ENCODE measurements at regions not wholly inside any gene's neighbourhood (a gene's known extent, or its start where the extent isn't known, plus 50 kb on each side); places are given as distances from the start of the nearest gene placed in this dataset.
"Not testable (repeated sequence)": the region's sequence is repeated elsewhere in the genome, so short reads cannot be mapped to it uniquely, and the experiment has no call there.

DNA sequence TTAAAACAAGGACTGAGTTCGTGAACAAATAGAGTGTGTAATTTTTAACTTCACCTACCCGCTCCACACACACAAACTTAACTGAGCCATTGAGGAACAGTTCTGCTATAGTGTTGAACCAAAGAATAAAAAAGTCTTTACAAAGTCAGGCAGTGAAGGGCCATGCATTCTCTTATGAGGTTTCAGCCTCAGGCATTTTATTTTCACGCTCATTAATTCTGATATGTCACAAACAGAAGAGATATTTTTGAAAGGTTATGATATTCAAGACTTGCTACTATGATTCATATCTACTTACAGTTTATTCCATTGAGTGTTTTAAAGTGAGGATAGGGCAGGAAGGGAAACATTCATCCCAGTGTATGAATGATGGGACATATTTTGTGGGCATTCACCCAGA, 282.2 kb downstream of the SLITRK5 start:
- Histone ChIP-seq H3K4me1 (ENCODE audit: control insufficient read depth in 1 of 2, insufficient read depth in 2 of 2, low read length in 2 of 2) (no peaks in the 10 kb centered on the region), H3K27me3 (ENCODE audit: control insufficient read depth in 1 of 2, insufficient read depth in 2 of 2, low read length in 2 of 2) (no peaks in the 10 kb centered on the region), H3K9ac (ENCODE audit: low read depth in 1 of 2, low read length in 2 of 2) (no peak overlapping the region), H3K36me3 (ENCODE audit: control insufficient read depth in 1 of 2, insufficient read depth in 2 of 2, low read length in 2 of 2) (no peaks in the 10 kb centered on the region), H3K27ac (ENCODE audit: low read depth, low read length) (no peak overlapping the region), H3K4me3 (ENCODE audit: low read depth in 1 of 2, low read length in 2 of 2) (no peak overlapping the region), H3K9me3 (ENCODE audit: control insufficient read depth in 1 of 2, low read length in 2 of 2) (peaks cover 5 to 8% of the 10 kb centered on the region in 2 donors)

DNA sequence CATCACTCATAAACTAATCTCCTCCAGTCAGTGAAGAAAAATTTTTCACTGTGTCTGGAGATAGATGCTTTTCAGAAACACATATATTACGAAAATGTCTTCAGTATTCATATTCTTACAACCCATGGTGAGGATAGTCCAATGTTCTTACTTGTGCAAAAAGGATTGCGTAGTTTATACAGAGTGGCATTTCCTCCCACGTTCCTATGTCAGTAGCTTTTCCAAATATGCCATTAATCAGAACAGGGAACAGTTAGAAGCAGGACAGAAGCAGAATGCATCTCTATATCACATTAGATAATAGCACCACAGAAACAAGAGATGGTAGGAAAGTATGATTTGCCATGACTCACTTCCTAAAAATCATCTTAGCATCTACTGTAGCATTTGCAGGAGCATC, 282.9 kb downstream of the SLITRK5 start:
- H3K9me3 ChIP-seq (ENCODE audit: control insufficient read depth in 1 of 2, low read length in 2 of 2): peaks cover 5 to 8% of the 10 kb centered on the region in 2 donors
- no peaks in the 10 kb centered on the region for H3K36me3 ChIP-seq (ENCODE audit: control insufficient read depth in 1 of 2, insufficient read depth in 2 of 2, low read length in 2 of 2)

DNA sequence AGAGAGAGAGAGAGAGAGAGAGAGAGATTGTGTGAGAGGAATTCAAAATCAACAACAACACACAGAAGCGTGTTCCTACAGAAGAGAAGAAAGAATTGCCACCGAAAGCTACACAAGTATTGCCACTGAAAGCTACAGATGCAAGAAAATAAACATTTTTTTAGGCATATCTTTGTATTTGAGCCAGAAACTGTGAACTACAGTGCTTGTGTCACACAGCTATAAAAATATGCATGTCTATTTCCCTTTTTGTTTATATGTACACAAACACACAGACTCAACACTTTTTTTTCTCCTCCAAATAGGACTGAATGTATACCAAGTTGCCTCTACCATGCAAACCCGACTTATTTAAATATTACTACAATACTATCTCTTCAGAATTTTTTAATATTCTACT, 290.4 kb downstream of the SLITRK5 start:
- H3K4me3 ChIP-seq (ENCODE audit: low read depth in 1 of 2, low read length in 2 of 2): no peak overlapping the region
- H3K9ac ChIP-seq (ENCODE audit: low read depth in 1 of 2, low read length in 2 of 2): no peak overlapping the region
- H3K4me1 ChIP-seq (ENCODE audit: control insufficient read depth in 1 of 2, insufficient read depth in 2 of 2, low read length in 2 of 2): no peaks in the 10 kb centered on the region
- no peaks in the 10 kb centered on the region for H3K36me3 ChIP-seq (ENCODE audit: control insufficient read depth in 1 of 2, insufficient read depth in 2 of 2, low read length in 2 of 2)
- no peaks in the 10 kb centered on the region for H3K27me3 ChIP-seq (ENCODE audit: control insufficient read depth in 1 of 2, insufficient read depth in 2 of 2, low read length in 2 of 2)
- H3K27ac ChIP-seq (ENCODE audit: low read depth, low read length): no peak overlapping the region
- H3K9me3 ChIP-seq (ENCODE audit: control insufficient read depth in 1 of 2, low read length in 2 of 2): peaks cover 3 to 9% of the 10 kb centered on the region in 2 donors

More for the DNA sequence above, 282.9 kb downstream of the SLITRK5 start:
- H3K27me3 ChIP-seq (ENCODE audit: control insufficient read depth in 1 of 2, insufficient read depth in 2 of 2, low read length in 2 of 2): no peaks in the 10 kb centered on the region
- H3K9ac ChIP-seq (ENCODE audit: low read depth in 1 of 2, low read length in 2 of 2): no peak overlapping the region
- no peak overlapping the region for H3K27ac ChIP-seq (ENCODE audit: low read depth, low read length)
- no peak overlapping the region for H3K4me3 ChIP-seq (ENCODE audit: low read depth in 1 of 2, low read length in 2 of 2)
- no peaks in the 10 kb centered on the region for H3K4me1 ChIP-seq (ENCODE audit: control insufficient read depth in 1 of 2, insufficient read depth in 2 of 2, low read length in 2 of 2)

DNA sequence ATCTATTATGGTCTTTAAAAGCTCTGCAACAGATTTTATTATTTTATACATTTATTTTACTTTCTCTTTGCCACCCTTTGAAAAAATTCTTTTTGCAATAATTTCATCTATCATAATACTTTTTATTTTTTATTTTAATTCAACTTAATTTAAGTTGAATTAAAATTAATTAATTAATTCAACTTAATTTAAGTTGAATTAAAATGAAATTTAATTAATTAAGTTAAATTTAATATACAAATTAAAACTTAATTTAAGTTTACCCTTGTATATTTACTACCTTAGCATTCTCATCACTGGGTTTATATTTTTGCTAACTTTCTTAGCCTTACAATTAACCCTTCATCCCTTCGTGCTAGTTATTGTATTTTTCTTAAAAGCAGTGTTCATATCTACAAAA, 301.4 kb downstream of the SLITRK5 start:
- H3K4me1 ChIP-seq (ENCODE audit: control insufficient read depth in 1 of 2, insufficient read depth in 2 of 2, low read length in 2 of 2): no peaks in the 10 kb centered on the region
- no peaks in the 10 kb centered on the region for H3K27me3 ChIP-seq (ENCODE audit: control insufficient read depth in 1 of 2, insufficient read depth in 2 of 2, low read length in 2 of 2)
- no peak overlapping the region for H3K4me3 ChIP-seq (ENCODE audit: low read depth in 1 of 2, low read length in 2 of 2)
- peaks cover 8 to 11% of the 10 kb centered on the region in 2 donors for H3K9me3 ChIP-seq (ENCODE audit: control insufficient read depth in 1 of 2, low read length in 2 of 2)
- H3K27ac ChIP-seq (ENCODE audit: low read depth, low read length): no peak overlapping the region
- no peaks in the 10 kb centered on the region for H3K36me3 ChIP-seq (ENCODE audit: control insufficient read depth in 1 of 2, insufficient read depth in 2 of 2, low read length in 2 of 2)
- no peak overlapping the region for H3K9ac ChIP-seq (ENCODE audit: low read depth in 1 of 2, low read length in 2 of 2)

DNA sequence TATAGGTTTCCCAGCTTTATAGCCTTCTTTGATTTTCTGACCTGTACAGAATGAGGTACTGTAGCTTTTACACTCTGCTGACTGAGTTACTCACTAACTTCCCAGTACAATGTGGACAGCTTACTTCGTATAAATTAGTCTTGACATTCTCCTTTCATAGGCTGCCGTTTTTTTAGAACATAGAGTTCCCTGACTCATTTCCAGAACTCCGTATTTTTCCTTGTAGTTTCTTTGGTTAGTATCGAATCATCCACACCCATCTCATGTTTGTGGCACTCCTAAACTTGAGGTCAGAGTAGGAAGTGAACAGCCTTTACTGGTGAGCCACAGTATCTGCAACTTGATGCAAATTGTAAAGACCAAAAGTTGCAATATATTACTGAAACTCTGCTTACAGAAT, 303.9 kb downstream of the SLITRK5 start:
- H3K4me3 ChIP-seq (ENCODE audit: low read depth in 1 of 2, low read length in 2 of 2): no peak overlapping the region
- no peak overlapping the region for H3K9ac ChIP-seq (ENCODE audit: low read depth in 1 of 2, low read length in 2 of 2)
- peaks cover 7 to 8% of the 10 kb centered on the region in 2 donors for H3K9me3 ChIP-seq (ENCODE audit: control insufficient read depth in 1 of 2, low read length in 2 of 2)
- no peaks in the 10 kb centered on the region for H3K36me3 ChIP-seq (ENCODE audit: control insufficient read depth in 1 of 2, insufficient read depth in 2 of 2, low read length in 2 of 2)
- H3K27ac ChIP-seq (ENCODE audit: low read depth, low read length): no peak overlapping the region
- no peaks in the 10 kb centered on the region for H3K4me1 ChIP-seq (ENCODE audit: control insufficient read depth in 1 of 2, insufficient read depth in 2 of 2, low read length in 2 of 2)
- H3K27me3 ChIP-seq (ENCODE audit: control insufficient read depth in 1 of 2, insufficient read depth in 2 of 2, low read length in 2 of 2): no peaks in the 10 kb centered on the region

DNA sequence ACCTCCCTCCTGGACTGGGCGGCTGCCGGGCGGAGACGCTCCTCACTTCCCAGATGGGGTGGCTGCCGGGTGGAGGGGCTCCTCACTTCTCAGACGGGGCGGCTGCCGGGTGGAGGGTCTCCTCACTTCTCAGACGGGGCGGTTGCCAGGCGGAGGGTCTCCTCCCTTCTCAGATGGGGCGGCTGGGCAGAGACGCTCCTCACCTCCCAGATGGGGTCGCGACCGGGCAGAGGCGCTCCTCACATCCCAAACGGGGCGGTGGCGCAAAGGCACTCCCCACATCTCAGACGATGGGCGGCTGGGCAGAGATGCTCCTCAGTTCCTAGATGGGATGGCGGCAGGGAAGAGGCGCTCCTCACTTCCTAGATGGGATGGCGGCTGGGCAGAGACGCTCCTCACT, 305.5 kb downstream of the SLITRK5 start:
- H3K9me3 ChIP-seq (ENCODE audit: control insufficient read depth in 1 of 2, low read length in 2 of 2); H3K4me1 ChIP-seq (ENCODE audit: control insufficient read depth in 1 of 2, insufficient read depth in 2 of 2, low read length in 2 of 2); H3K27me3 ChIP-seq (ENCODE audit: control insufficient read depth in 1 of 2, insufficient read depth in 2 of 2, low read length in 2 of 2); H3K27ac ChIP-seq (ENCODE audit: low read depth, low read length); H3K36me3 ChIP-seq (ENCODE audit: control insufficient read depth in 1 of 2, insufficient read depth in 2 of 2, low read length in 2 of 2); H3K4me3 ChIP-seq (ENCODE audit: low read depth in 1 of 2, low read length in 2 of 2); H3K9ac ChIP-seq (ENCODE audit: low read depth in 1 of 2, low read length in 2 of 2): not testable (repeated sequence)

DNA sequence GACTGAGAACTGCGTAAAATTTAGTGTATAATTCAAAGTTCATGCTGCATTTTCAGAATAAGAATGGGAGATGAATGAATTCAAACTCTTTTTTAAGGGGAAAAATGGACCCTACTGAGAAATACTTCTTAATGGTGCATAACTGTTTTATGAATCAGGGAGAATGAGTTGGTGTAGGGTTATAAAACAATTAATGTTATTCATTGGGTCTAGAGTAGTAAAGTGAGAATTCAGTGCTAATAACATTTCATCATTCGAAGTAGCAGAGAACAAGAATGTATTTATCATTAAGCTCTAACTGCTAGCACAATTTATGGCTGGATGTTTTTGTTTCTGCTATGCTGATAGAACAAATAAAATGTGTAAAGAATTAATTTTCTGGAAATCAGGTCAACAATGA, 310.2 kb downstream of the SLITRK5 start:
- Histone ChIP-seq H3K36me3 (ENCODE audit: control insufficient read depth in 1 of 2, insufficient read depth in 2 of 2, low read length in 2 of 2) (no peaks in the 10 kb centered on the region), H3K9me3 (ENCODE audit: control insufficient read depth in 1 of 2, low read length in 2 of 2) (peaks cover 4 to 8% of the 10 kb centered on the region in 2 donors), H3K4me3 (ENCODE audit: low read depth in 1 of 2, low read length in 2 of 2) (no peak overlapping the region), H3K27me3 (ENCODE audit: control insufficient read depth in 1 of 2, insufficient read depth in 2 of 2, low read length in 2 of 2) (no peaks in the 10 kb centered on the region), H3K27ac (ENCODE audit: low read depth, low read length) (no peak overlapping the region), H3K4me1 (ENCODE audit: control insufficient read depth in 1 of 2, insufficient read depth in 2 of 2, low read length in 2 of 2) (no peaks in the 10 kb centered on the region), H3K9ac (ENCODE audit: low read depth in 1 of 2, low read length in 2 of 2) (no peak overlapping the region)

DNA sequence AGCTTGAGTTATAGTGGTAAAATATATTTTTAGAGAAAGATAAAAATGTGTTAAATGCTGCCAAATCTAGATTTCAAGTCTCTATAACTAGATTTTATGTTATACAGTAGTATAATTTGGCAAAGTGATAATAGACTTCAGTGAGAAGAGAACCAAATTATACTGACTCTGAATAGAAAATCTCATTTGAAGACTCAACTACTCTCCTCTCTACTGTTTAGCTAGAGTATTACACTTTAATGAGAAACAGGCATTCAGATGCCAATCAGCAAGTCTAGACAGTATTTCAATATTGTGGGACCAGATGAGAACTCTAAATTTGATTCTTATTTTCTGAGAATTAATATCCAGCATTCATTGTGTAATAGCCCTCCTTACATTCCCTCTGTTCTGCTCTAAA, 311.2 kb downstream of the SLITRK5 start:
- no peak overlapping the region for H3K27ac ChIP-seq (ENCODE audit: low read depth, low read length)

DNA sequence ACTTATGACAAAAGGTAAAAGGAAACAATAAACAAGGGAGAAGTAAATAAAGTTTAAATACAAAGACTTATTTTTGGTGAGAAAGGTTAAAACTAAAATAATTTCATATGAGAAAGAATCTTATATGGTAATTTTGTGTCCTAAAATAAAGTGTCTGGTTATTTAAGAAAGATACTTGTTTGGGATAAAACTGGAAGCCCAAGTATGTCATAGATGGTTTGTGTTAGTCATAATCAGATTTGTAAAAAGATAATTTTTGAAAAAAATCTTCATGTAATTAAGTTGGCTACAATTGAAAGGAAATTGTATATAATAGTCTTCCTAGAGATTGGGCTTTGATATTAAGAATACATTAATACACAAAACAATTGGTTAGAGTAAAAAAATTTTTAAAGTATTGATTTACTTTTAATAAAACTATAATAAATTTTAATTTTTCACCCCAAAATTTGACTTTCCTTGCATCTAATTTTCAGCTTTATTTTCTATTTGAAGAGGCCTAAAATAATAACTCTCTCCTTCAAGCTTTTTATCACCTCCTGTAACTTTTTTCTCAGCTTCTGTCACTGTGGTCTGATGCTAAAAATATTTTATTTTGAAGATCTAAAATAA, 315.6 kb downstream of the SLITRK5 start:
- Histone ChIP-seq H3K27ac (ENCODE audit: low read depth, low read length) (no peak overlapping the region), H3K27me3 (ENCODE audit: control insufficient read depth in 1 of 2, insufficient read depth in 2 of 2, low read length in 2 of 2) (no peaks in the 10 kb centered on the region), H3K36me3 (ENCODE audit: control insufficient read depth in 1 of 2, insufficient read depth in 2 of 2, low read length in 2 of 2) (no peaks in the 10 kb centered on the region), H3K9me3 (ENCODE audit: control insufficient read depth in 1 of 2, low read length in 2 of 2) (peaks cover 4 to 8% of the 10 kb centered on the region in 2 donors), H3K4me3 (ENCODE audit: low read depth in 1 of 2, low read length in 2 of 2) (no peak overlapping the region), H3K4me1 (ENCODE audit: control insufficient read depth in 1 of 2, insufficient read depth in 2 of 2, low read length in 2 of 2) (no peaks in the 10 kb centered on the region), H3K9ac (ENCODE audit: low read depth in 1 of 2, low read length in 2 of 2) (no peak overlapping the region)

More for the DNA sequence above, 311.2 kb downstream of the SLITRK5 start:
- no peak overlapping the region for H3K9ac ChIP-seq (ENCODE audit: low read depth in 1 of 2, low read length in 2 of 2)
- no peaks in the 10 kb centered on the region for H3K4me1 ChIP-seq (ENCODE audit: control insufficient read depth in 1 of 2, insufficient read depth in 2 of 2, low read length in 2 of 2)
- peaks cover 4 to 8% of the 10 kb centered on the region in 2 donors for H3K9me3 ChIP-seq (ENCODE audit: control insufficient read depth in 1 of 2, low read length in 2 of 2)
- no peaks in the 10 kb centered on the region for H3K27me3 ChIP-seq (ENCODE audit: control insufficient read depth in 1 of 2, insufficient read depth in 2 of 2, low read length in 2 of 2)
- H3K4me3 ChIP-seq (ENCODE audit: low read depth in 1 of 2, low read length in 2 of 2): no peak overlapping the region
- no peaks in the 10 kb centered on the region for H3K36me3 ChIP-seq (ENCODE audit: control insufficient read depth in 1 of 2, insufficient read depth in 2 of 2, low read length in 2 of 2)

DNA sequence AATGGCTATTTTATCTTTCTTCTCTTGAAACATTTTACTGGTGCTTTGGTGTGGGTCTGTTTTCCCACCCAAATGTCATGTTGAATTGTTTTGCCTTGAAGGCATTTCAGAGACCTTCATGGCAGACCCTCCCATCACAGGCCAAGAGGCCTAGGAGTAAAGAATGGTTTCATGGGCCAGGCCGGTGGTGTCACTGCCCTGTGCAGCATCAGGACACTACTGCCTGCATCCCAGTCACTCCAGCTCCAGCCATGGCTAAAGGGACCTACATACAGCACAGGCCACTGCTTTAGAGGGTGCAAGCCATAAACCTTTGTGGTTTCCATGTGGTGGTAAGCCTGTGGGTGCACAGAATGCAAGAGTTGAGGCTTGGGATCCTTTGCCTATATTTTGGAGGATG, 326.9 kb downstream of the SLITRK5 start:
- no peak overlapping the region for H3K4me3 ChIP-seq (ENCODE audit: low read depth in 1 of 2, low read length in 2 of 2)
- H3K9ac ChIP-seq (ENCODE audit: low read depth in 1 of 2, low read length in 2 of 2): no peak overlapping the region
- no peaks in the 10 kb centered on the region for H3K4me1 ChIP-seq (ENCODE audit: control insufficient read depth in 1 of 2, insufficient read depth in 2 of 2, low read length in 2 of 2)
- no peaks in the 10 kb centered on the region for H3K36me3 ChIP-seq (ENCODE audit: control insufficient read depth in 1 of 2, insufficient read depth in 2 of 2, low read length in 2 of 2)
- no peaks in the 10 kb centered on the region for H3K27me3 ChIP-seq (ENCODE audit: control insufficient read depth in 1 of 2, insufficient read depth in 2 of 2, low read length in 2 of 2)
- H3K9me3 ChIP-seq (ENCODE audit: control insufficient read depth in 1 of 2, low read length in 2 of 2): peaks cover 0 to 6% of the 10 kb centered on the region in 2 donors
- no peak overlapping the region for H3K27ac ChIP-seq (ENCODE audit: low read depth, low read length)
